ENCODE measurements at regions not wholly inside any gene's neighbourhood (a gene's known extent, or its start where the extent isn't known, plus 50 kb on each side); places are given as distances from the start of the nearest gene placed in this dataset.

- DNase-seq, result no peak
Observed at GRCh38 chr13:24085662-24086061, 74.9 kb upstream of the SPATA13 start.

GRCh38 chr13:24086642-24087041 lies 73.9 kb upstream of the SPATA13 start:
- DNase-seq, result no peak

GRCh38 chr13:24087605-24088225 lies 72.8 kb upstream of the SPATA13 start:
- no peak for DNase-seq

GRCh38 chr13:24090049-24090448 lies 70.5 kb upstream of the SPATA13 start:
- no peak for DNase-seq

- DNase-seq, result no peak
Observed at GRCh38 chr13:24091080-24091479, 69.4 kb upstream of the SPATA13 start.

- no peak for DNase-seq
Observed at GRCh38 chr13:24092108-24092507, 68.4 kb upstream of the SPATA13 start.

GRCh38 chr13:24093047-24093446 lies 67.5 kb upstream of the SPATA13 start:
- no peak for DNase-seq

- no peak for DNase-seq
Observed at GRCh38 chr13:24096659-24097058, 63.9 kb upstream of the SPATA13 start.

- DNase-seq, result peak; percentile 52
Observed at GRCh38 chr13:24097064-24097463, 63.5 kb upstream of the SPATA13 start.

GRCh38 chr13:24097667-24098066 lies 62.9 kb upstream of the SPATA13 start:
- DNase-seq, result peak; percentile 9

GRCh38 chr13:24099490-24099889 lies 61.0 kb upstream of the SPATA13 start:
- no peak for DNase-seq

GRCh38 chr13:24100188-24100587 lies 60.3 kb upstream of the SPATA13 start:
- DNase-seq, result no peak

- DNase-seq, result no peak
Observed at GRCh38 chr13:24103782-24104372, 56.6 kb upstream of the SPATA13 start.

GRCh38 chr13:24104723-24105122 lies 55.8 kb upstream of the SPATA13 start:
- no peak for DNase-seq

GRCh38 chr13:24106429-24106828 lies 54.1 kb upstream of the SPATA13 start:
- DNase-seq, result no peak

GRCh38 chr13:24107955-24108614 lies 52.4 kb upstream of the SPATA13 start:
- DNase-seq, result no peak

- DNase-seq, result no peak
Observed at GRCh38 chr13:24108615-24108965, 51.9 kb upstream of the SPATA13 start.

- no peak for DNase-seq
Observed at GRCh38 chr13:24110011-24110410, 50.5 kb upstream of the SPATA13 start.
